CD8-positive, alpha-beta memory T cell (primary cell): ENCODE measurements at regions not wholly inside any gene's neighbourhood (a gene's known extent, or its start where the extent isn't known, plus 50 kb on each side); places are given as distances from the start of the nearest gene placed in this dataset.

Experiments used
- CTCF ChIA-PET: fragments of 350-600 bp; sonication (Branson Sonifier 250); formaldehyde crosslinking; loops from one replicate; lab custom pipeline; 2021; ENCODE audit warnings: antibody characterized with exemption; lab: Charles Lee
- POLR2A ChIA-PET: fragments of 350-600 bp; sonication (Branson Sonifier 250); formaldehyde crosslinking; loops from one replicate; lab custom pipeline; 2021; ENCODE audit warnings: antibody characterized with exemption; lab: Charles Lee
- DNase-seq, 5 donors: peaks; one replicate each; pipeline versions ENCODE4 v3.0.0 to v3.0.0-alpha.2; 2020 to 2022; ENCODE audit warnings: mixed read lengths in 1 of 5
- H3K27ac ChIP-seq: one replicate; pipeline ENCODE4 v1.7.0; 2013; ENCODE audit warnings: low read depth, mild to moderate bottlenecking, low read length, moderate library complexity
- H3K27me3 ChIP-seq: 2 replicates; pipeline ENCODE4 v1.7.0; 2013; ENCODE audit warnings: low read length, mild to moderate bottlenecking; ENCODE audit not compliant: insufficient read depth, poor library complexity, severe bottlenecking
- H3K36me3 ChIP-seq: 2 replicates; pipeline ENCODE4 v1.7.0; 2013; ENCODE audit warnings: mild to moderate bottlenecking, low read length, moderate library complexity; ENCODE audit not compliant: insufficient read depth
- H3K4me1 ChIP-seq: 2 replicates; pipeline ENCODE4 v1.7.0; 2013; ENCODE audit warnings: mild to moderate bottlenecking, low read length, moderate library complexity; ENCODE audit not compliant: insufficient read depth
- H3K4me3 ChIP-seq: 2 replicates; pipeline ENCODE4 v1.7.0; 2013; ENCODE audit warnings: mild to moderate bottlenecking, low read length
- H3K9me3 ChIP-seq: 2 replicates; pipeline ENCODE4 v1.7.0; 2013; ENCODE audit warnings: mild to moderate bottlenecking, low read length
- H3K27ac Mint-ChIP-seq, 8 donors: one replicate each; pipeline ENCODE4 v1.8.0; 2020 to 2021; ENCODE audit warnings: mixed read lengths in 8 of 8, mild to moderate bottlenecking in 6 of 8, inconsistent platforms in 3 of 8, moderate library complexity in 3 of 8
- H3K27me3 Mint-ChIP-seq, 2 donors: one replicate each; pipeline ENCODE4 v1.8.0; 2020 to 2021; ENCODE audit warnings: mixed read lengths in 2 of 2, mild to moderate bottlenecking in 1 of 2, moderate library complexity in 1 of 2
- H3K36me3 Mint-ChIP-seq, 3 donors: one replicate each; pipeline ENCODE4 v1.8.0; 2020 to 2021; ENCODE audit warnings: mixed read lengths in 3 of 3, inconsistent platforms in 1 of 3, mild to moderate bottlenecking in 1 of 3
- H3K4me1 Mint-ChIP-seq, 3 donors: one replicate each; pipeline ENCODE4 v1.8.0; 2020 to 2021; ENCODE audit warnings: mixed read lengths in 3 of 3, inconsistent platforms in 1 of 3, mild to moderate bottlenecking in 1 of 3
- H3K4me3 Mint-ChIP-seq, 7 donors: one replicate each; pipeline ENCODE4 v1.8.0; 2020 to 2021; ENCODE audit warnings: mixed read lengths in 7 of 7, mild to moderate bottlenecking in 6 of 7, moderate library complexity in 4 of 7, inconsistent platforms in 2 of 7
- H3K9me3 Mint-ChIP-seq, 5 donors: one replicate each; pipeline ENCODE4 v1.8.0; 2020 to 2022; ENCODE audit warnings: mixed read lengths in 5 of 5, mild to moderate bottlenecking in 3 of 5, moderate library complexity in 2 of 5, inconsistent platforms in 1 of 5

- peak overlapping the region; percentile 97 for H3K4me3 ChIP-seq
- peak; percentile 60 to 84 (median 73) for DNase-seq
- peak overlapping the region; percentile 78 for H3K27ac ChIP-seq
- H3K36me3 ChIP-seq, result no peaks in the 10 kb centered on the region
- H3K4me3 Mint-ChIP-seq, result peak overlapping the region; percentile 93 to 100 (median 97)
- H3K36me3 Mint-ChIP-seq, result peaks cover 0 to 23% (median 0%) of the 10 kb centered on the region in 3 donors
- peaks cover 53 to 68% (median 56%) of the 10 kb centered on the region in 3 donors for H3K4me1 Mint-ChIP-seq
- H3K4me1 ChIP-seq, result peaks cover 21% of the 10 kb centered on the region
- peak overlapping the region; percentile 82 to 98 (median 96) for H3K27ac Mint-ChIP-seq
- no peaks in the 10 kb centered on the region for H3K9me3 ChIP-seq
- ChIA-PET CTCF (interaction anchor here (0.7 to 7.9 kb wide), 9 partner anchors 8 to 829 kb away, joined by 3 to 133 read pairs (median 3); partner anchors contain the start of gene TRIM13), POLR2A (interaction anchor here (0.5 to 7.2 kb wide), 9 partner anchors 9 to 829 kb away, joined by 3 to 139 read pairs (median 4); partner anchors contain the start of gene TRIM13)
- peaks cover 0 to 5% (median 0%) of the 10 kb centered on the region in 5 donors for H3K9me3 Mint-ChIP-seq
- no peaks in the 10 kb centered on the region for H3K27me3 ChIP-seq
- peaks cover 4 to 8% of the 10 kb centered on the region in 2 donors for H3K27me3 Mint-ChIP-seq
Observed at GRCh38 chr13:50082426-50083281, 67.4 kb downstream of the KCNRG start.

- peak overlapping the region; percentile 9 for H3K4me3 ChIP-seq
- H3K27ac ChIP-seq, result no peak overlapping the region
- ChIA-PET CTCF (interaction anchor here (0.7 to 7.9 kb wide), 21 partner anchors 10 to 840 kb away, joined by 3 to 133 read pairs (median 3); partner anchors contain the start of genes SPRYD7 and TRIM13), POLR2A (interaction anchor here (0.9 to 7.2 kb wide), 2 partner anchors 22 to 41 kb away, joined by 3 to 139 read pairs; no protein-coding TSS in a partner anchor)
- H3K9me3 ChIP-seq, result no peaks in the 10 kb centered on the region
- Mint-ChIP-seq H3K27me3 (peaks cover 0 to 8% of the 10 kb centered on the region in 2 donors), H3K36me3 (peaks cover 0 to 23% (median 0%) of the 10 kb centered on the region in 3 donors), H3K27ac (peak overlapping the region in 3 of 8 donors; percentile 0 to 47 (median 44)), H3K4me1 (peaks cover 40 to 51% (median 44%) of the 10 kb centered on the region in 3 donors), H3K9me3 (peaks cover 0 to 5% (median 0%) of the 10 kb centered on the region in 5 donors), H3K4me3 (peak overlapping the region in 2 of 7 donors; percentile 4 to 28)
- H3K36me3 ChIP-seq, result no peaks in the 10 kb centered on the region
- no peaks in the 10 kb centered on the region for H3K27me3 ChIP-seq
- H3K4me1 ChIP-seq, result peaks cover 21% of the 10 kb centered on the region
- peak in 2 of 5 donors; percentile 20 to 22 for DNase-seq
Observed at GRCh38 chr13:50085063-50085462, 69.8 kb downstream of the KCNRG start.

- H3K9me3 Mint-ChIP-seq, result no peaks in the 10 kb centered on the region
- ChIA-PET POLR2A (no interaction called here), CTCF (interaction anchor here (1.2 kb wide), 1 partner anchor 14 kb away, joined by 3 read pairs; no protein-coding TSS in a partner anchor)
- H3K4me3 Mint-ChIP-seq, result no peak overlapping the region
- no peaks in the 10 kb centered on the region for H3K9me3 ChIP-seq
- H3K4me1 ChIP-seq, result peaks cover 18% of the 10 kb centered on the region
- H3K4me1 Mint-ChIP-seq, result peaks cover 15 to 16% (median 15%) of the 10 kb centered on the region in 3 donors
- no peaks in the 10 kb centered on the region for H3K27me3 Mint-ChIP-seq
- no peaks in the 10 kb centered on the region for H3K36me3 ChIP-seq
- no peak overlapping the region for H3K4me3 ChIP-seq
- H3K27me3 ChIP-seq, result no peaks in the 10 kb centered on the region
- peaks cover 0 to 4% (median 0%) of the 10 kb centered on the region in 3 donors for H3K36me3 Mint-ChIP-seq
- H3K27ac Mint-ChIP-seq, result no peak overlapping the region
- no peak overlapping the region for H3K27ac ChIP-seq
- DNase-seq, result no peak
Observed at GRCh38 chr13:50089633-50090032, 74.4 kb downstream of the KCNRG start.

- H3K27me3 Mint-ChIP-seq, result no peaks in the 10 kb centered on the region
- H3K9me3 Mint-ChIP-seq, result no peaks in the 10 kb centered on the region
- no peaks in the 10 kb centered on the region for H3K27me3 ChIP-seq
- no peak overlapping the region for H3K4me3 Mint-ChIP-seq
- H3K9me3 ChIP-seq, result no peaks in the 10 kb centered on the region
- H3K27ac ChIP-seq, result no peak overlapping the region
- H3K4me1 Mint-ChIP-seq, result peaks cover 9 to 11% (median 9%) of the 10 kb centered on the region in 3 donors
- POLR2A ChIA-PET, result no interaction called here
- CTCF ChIA-PET, result interaction anchor here (1.2 kb wide), 1 partner anchor 14 kb away, joined by 3 read pairs; no protein-coding TSS in a partner anchor
- H3K4me3 ChIP-seq, result no peak overlapping the region
- DNase-seq, result no peak
- H3K4me1 ChIP-seq, result peaks cover 12% of the 10 kb centered on the region
- H3K36me3 ChIP-seq, result no peaks in the 10 kb centered on the region
- H3K27ac Mint-ChIP-seq, result no peak overlapping the region
- H3K36me3 Mint-ChIP-seq, result peaks cover 0 to 4% (median 0%) of the 10 kb centered on the region in 3 donors
Observed at GRCh38 chr13:50090211-50090610, 75.0 kb downstream of the KCNRG start.

DNA sequence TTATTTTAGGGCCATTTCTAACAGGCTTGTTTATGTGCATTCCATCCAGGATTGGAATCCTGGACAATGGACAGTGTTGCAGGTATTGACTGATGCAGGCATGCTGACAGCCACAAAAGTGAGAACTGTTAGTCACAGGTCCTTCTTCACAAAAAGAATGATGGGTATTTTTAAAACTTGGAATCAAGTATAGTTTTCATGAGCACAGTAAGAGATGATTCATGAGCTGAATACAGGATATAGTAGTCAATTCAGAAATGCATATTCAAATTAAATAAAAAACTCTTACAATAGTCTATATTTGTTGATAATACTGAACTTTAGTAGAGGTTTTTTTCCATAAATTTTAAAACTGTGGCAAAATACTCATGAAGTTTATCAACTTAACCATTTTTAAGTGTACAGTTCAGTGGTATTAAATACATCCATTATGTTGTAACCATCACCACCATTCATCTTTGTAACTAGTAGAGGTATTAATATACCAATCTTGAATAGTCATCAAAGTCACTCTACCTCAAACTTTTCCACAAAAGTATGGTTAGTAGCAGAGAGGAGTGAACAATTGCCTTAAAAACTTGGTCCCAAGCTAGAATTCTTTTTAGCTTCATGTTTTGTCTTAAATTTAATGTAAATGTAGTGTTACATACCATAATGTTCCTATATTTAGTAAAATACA is 79.5 kb downstream of the KCNRG start:
- H3K27ac Mint-ChIP-seq, result no peak overlapping the region
- H3K27ac ChIP-seq, result no peak overlapping the region
- ChIA-PET POLR2A (no interaction called here), CTCF (interaction anchor here (1.2 kb wide), 1 partner anchor 10 kb away, joined by 3 read pairs; no protein-coding TSS in a partner anchor)
- DNase-seq, result no peak
- H3K36me3 Mint-ChIP-seq, result peaks cover 11 to 13% (median 12%) of the 10 kb centered on the region in 3 donors
- peaks cover 4 to 13% (median 10%) of the 10 kb centered on the region in 5 donors for H3K9me3 Mint-ChIP-seq
- H3K4me1 Mint-ChIP-seq, result peaks cover 14 to 27% (median 27%) of the 10 kb centered on the region in 3 donors
- H3K36me3 ChIP-seq, result no peaks in the 10 kb centered on the region
- H3K4me3 ChIP-seq, result no peak overlapping the region
- H3K4me1 ChIP-seq, result peaks cover 10% of the 10 kb centered on the region
- H3K27me3 Mint-ChIP-seq, result no peaks in the 10 kb centered on the region
- H3K4me3 Mint-ChIP-seq, result no peak overlapping the region
- no peaks in the 10 kb centered on the region for H3K27me3 ChIP-seq
- no peaks in the 10 kb centered on the region for H3K9me3 ChIP-seq

- ChIA-PET POLR2A (interaction anchor here (0.8 to 1.7 kb wide), 2 partner anchors 25 to 27 kb away, joined by 3 to 4 read pairs; no protein-coding TSS in a partner anchor), CTCF (interaction anchor here (0.9 to 2.4 kb wide), 3 partner anchors 11 to 813 kb away, joined by 3 to 5 read pairs (median 4); no protein-coding TSS in a partner anchor)
- Mint-ChIP-seq H3K36me3 (peaks cover 11 to 14% (median 13%) of the 10 kb centered on the region in 3 donors), H3K27me3 (no peaks in the 10 kb centered on the region), H3K9me3 (peaks cover 6 to 13% (median 10%) of the 10 kb centered on the region in 5 donors), H3K4me1 (peaks cover 26 to 44% (median 41%) of the 10 kb centered on the region in 3 donors), H3K27ac (no peak overlapping the region), H3K4me3 (no peak overlapping the region)
- DNase-seq, result no peak
- H3K36me3 ChIP-seq, result no peaks in the 10 kb centered on the region
- H3K9me3 ChIP-seq, result no peaks in the 10 kb centered on the region
- H3K4me3 ChIP-seq, result no peak overlapping the region
- H3K27ac ChIP-seq, result no peak overlapping the region
- H3K27me3 ChIP-seq, result no peaks in the 10 kb centered on the region
- H3K4me1 ChIP-seq, result no peaks in the 10 kb centered on the region
Observed at GRCh38 chr13:50098693-50099092, 83.4 kb downstream of the KCNRG start.

GRCh38 chr13:50099473-50099872 is 84.2 kb downstream of the KCNRG start:
- Mint-ChIP-seq H3K4me1 (peaks cover 31 to 51% (median 47%) of the 10 kb centered on the region in 3 donors), H3K36me3 (peaks cover 11 to 14% (median 13%) of the 10 kb centered on the region in 3 donors), H3K27ac (no peak overlapping the region), H3K4me3 (no peak overlapping the region), H3K9me3 (peaks cover 6 to 13% (median 10%) of the 10 kb centered on the region in 5 donors), H3K27me3 (no peaks in the 10 kb centered on the region)
- H3K27me3 ChIP-seq, result no peaks in the 10 kb centered on the region
- ChIA-PET CTCF (interaction anchor here (0.9 to 2.4 kb wide), 3 partner anchors 12 to 812 kb away, joined by 3 to 5 read pairs (median 4); no protein-coding TSS in a partner anchor), POLR2A (interaction anchor here (1.7 kb wide), 1 partner anchor 26 kb away, joined by 3 read pairs; no protein-coding TSS in a partner anchor)
- H3K4me1 ChIP-seq, result no peaks in the 10 kb centered on the region
- H3K4me3 ChIP-seq, result no peak overlapping the region
- no peak for DNase-seq
- no peak overlapping the region for H3K27ac ChIP-seq
- no peaks in the 10 kb centered on the region for H3K9me3 ChIP-seq
- no peaks in the 10 kb centered on the region for H3K36me3 ChIP-seq
